GM19351 (cell line): ENCODE measurements at regions not wholly inside any gene's neighbourhood (a gene's known extent, or its start where the extent isn't known, plus 50 kb on each side); places are given as distances from the start of the nearest gene placed in this dataset.

ENCODE experiments used
- ATAC-seq: cut with Tn5 transposase; IDR thresholded peaks from one replicate; pipeline ENCODE4 v1.9.1; 2021; ENCODE audit warnings: mild to moderate bottlenecking, moderate library complexity; ENCODE audit not compliant: unreplicated experiment

GRCh38 chr7:131903315-131903714 lies 346.9 kb upstream of the PODXL start:
- no peak for ATAC-seq

- no peak for ATAC-seq
Observed at GRCh38 chr7:131900785-131901287, 344.4 kb upstream of the PODXL start.

GRCh38 chr7:131899271-131900030 lies 343.0 kb upstream of the PODXL start:
- no peak for ATAC-seq

GRCh38 chr7:131898418-131898817 lies 342.0 kb upstream of the PODXL start:
- ATAC-seq: no peak

- no peak for ATAC-seq
Observed at GRCh38 chr7:131897790-131898165, 341.4 kb upstream of the PODXL start.

GRCh38 chr7:131897016-131897789 lies 340.8 kb upstream of the PODXL start:
- ATAC-seq: no peak

GRCh38 chr7:131896165-131896863 lies 339.9 kb upstream of the PODXL start:
- no peak for ATAC-seq

GRCh38 chr7:131895541-131896164 lies 339.2 kb upstream of the PODXL start:
- no peak for ATAC-seq

- ATAC-seq: no peak
Observed at GRCh38 chr7:131893631-131894340, 337.4 kb upstream of the PODXL start.

GRCh38 chr7:131890176-131890575 lies 333.7 kb upstream of the PODXL start:
- no peak for ATAC-seq

- no peak for ATAC-seq
Observed at GRCh38 chr7:131889572-131890150, 333.2 kb upstream of the PODXL start.

- ATAC-seq: no peak
Observed at GRCh38 chr7:131883769-131884168, 327.3 kb upstream of the PODXL start.

GRCh38 chr7:131883196-131883595 lies 326.8 kb upstream of the PODXL start:
- no peak for ATAC-seq

GRCh38 chr7:131882321-131882720 lies 325.9 kb upstream of the PODXL start:
- ATAC-seq: no peak

- ATAC-seq: no peak
Observed at GRCh38 chr7:131880078-131880477, 323.6 kb upstream of the PODXL start.

GRCh38 chr7:131879424-131879823 lies 323.0 kb upstream of the PODXL start:
- no peak for ATAC-seq

GRCh38 chr7:131878777-131879176 lies 322.3 kb upstream of the PODXL start:
- ATAC-seq: no peak

GRCh38 chr7:131873581-131873980 lies 317.2 kb upstream of the PODXL start:
- ATAC-seq: no peak

- no peak for ATAC-seq
Observed at GRCh38 chr7:131869986-131870385, 313.6 kb upstream of the PODXL start.
